Panc1 (cell line): ENCODE measurements at regions not wholly inside any gene's neighbourhood (a gene's known extent, or its start where the extent isn't known, plus 50 kb on each side); places are given as distances from the start of the nearest gene placed in this dataset.

Source experiments
- ATAC-seq: fragments of 200-7000 bp; cut with Tn5 transposase; 2 replicates; pipeline ENCODE4 v1.9.1; 2020; ENCODE audit warnings: mild to moderate bottlenecking, moderate library complexity
- BruUV-seq: library from RNA; stranded (reverse); fragments of 400-500 nt; replicated peaks from 2 replicates; lab custom pipeline; 2021; lab: Mats Ljungman, UMichigan
- CTCF ChIA-PET: fragments of 300-600 bp; sonication (Branson Sonifier 250); formaldehyde crosslinking; loops from one replicate; lab custom pipeline; 2022; ENCODE audit warnings: antibody characterized with exemption; lab: Charles Lee
- POLR2A ChIA-PET: fragments of 300-600 bp; sonication (Branson Sonifier 250); formaldehyde crosslinking; loops from one replicate; lab custom pipeline; 2022; ENCODE audit warnings: antibody characterized with exemption; lab: Charles Lee
- DNase-seq: peaks from one replicate; pipeline ENCODE4 v3.0.0-alpha.2; 2010; ENCODE audit warnings: low read depth, low spot score
- H3K27ac ChIP-seq: 2 replicates; pipeline ENCODE4 v1.5.1; 2011; ENCODE audit warnings: mild to moderate bottlenecking, low read length, inconsistent platforms
- H3K27me3 ChIP-seq: fragments of 200-500 bp; sonication (Bioruptor generic); 2 replicates; pipeline ENCODE4 v1.6.0; 2014; ENCODE audit warnings: low read length, inconsistent platforms; ENCODE audit not compliant: control insufficient read depth, insufficient read depth
- H3K36me3 ChIP-seq: fragments of 200-500 bp; sonication (Bioruptor generic); 2 replicates; pipeline ENCODE4 v1.5.1; 2014; ENCODE audit warnings: inconsistent platforms, mild to moderate bottlenecking, low read length, moderate library complexity; ENCODE audit not compliant: control insufficient read depth, insufficient read depth
- H3K4me1 ChIP-seq: 2 replicates; pipeline ENCODE4 v1.5.1; 2011; ENCODE audit warnings: inconsistent platforms, mild to moderate bottlenecking, low read length, moderate library complexity; ENCODE audit not compliant: control insufficient read depth, insufficient read depth
- H3K4me3 ChIP-seq, 2 experiments: 2 replicates each; pipeline ENCODE4 v1.5.1; 2011 to 2012; ENCODE audit warnings: low read depth in 2 of 2, low read length in 2 of 2, mild to moderate bottlenecking in 2 of 2, inconsistent platforms in 1 of 2, moderate library complexity in 1 of 2
- H3K9me3 ChIP-seq: fragments of 200-500 bp; sonication (Bioruptor generic); 2 replicates; pipeline ENCODE4 v1.5.1; 2014; ENCODE audit warnings: low read depth, mild to moderate bottlenecking, inconsistent platforms, low read length, moderate library complexity; ENCODE audit not compliant: control insufficient read depth, insufficient read depth
- CTCF ChIP-seq: fragments of 450-650 bp; IDR thresholded peaks from 2 replicates; pipeline ENCODE4 v1.5.1; 2017; ENCODE audit warnings: mild to moderate bottlenecking
- POLR2AphosphoS5 ChIP-seq: IDR thresholded peaks from 2 replicates; pipeline ENCODE4 v1.6.1; 2012; ENCODE audit warnings: mild to moderate bottlenecking, low read depth, low read length, moderate library complexity
- SIN3A ChIP-seq: IDR thresholded peaks from 2 replicates; pipeline ENCODE4 v1.6.1; 2012; ENCODE audit warnings: low read depth, mild to moderate bottlenecking, low read length, moderate library complexity, borderline replicate concordance; ENCODE audit not compliant: insufficient read depth
- TCF7L2 ChIP-seq: IDR thresholded peaks from 2 replicates; pipeline ENCODE4 v1.6.1; 2011; ENCODE audit warnings: mild to moderate bottlenecking, low read depth, low read length, inconsistent platforms
- in situ Hi-C: cut with HindIII; loops from 2 replicates; pipeline ENCODE4 v1.10.0; 2016; ENCODE audit warnings: low sequenced_read_pairs, low pct_unique_long_range_greater_than_20kb
- intact Hi-C: fragments of 100-400 bp; cut with micrococcal nuclease; formaldehyde crosslinking; loops from one replicate; pipeline ENCODE4 v1.10.0; 2022; ENCODE audit not compliant: unreplicated experiment
- TF ChIP-seq, protein P1 (sequence below), 2 experiments: IDR thresholded peaks; 2 replicates each; pipeline ENCODE4 v1.6.1; 2011 to 2012; ENCODE audit warnings: low read depth in 2 of 2, control low read depth in 1 of 2, low read length in 1 of 2, mild to moderate bottlenecking in 1 of 2, moderate library complexity in 1 of 2; ENCODE audit not compliant: insufficient read depth in 1 of 2

GRCh38 chr12:5364036-5364770, 67.7 kb upstream of the NTF3 start:
- POLR2A ChIA-PET = no interaction called here
- no peaks in the 10 kb centered on the region for H3K36me3 ChIP-seq
- no peak overlapping the region for H3K4me3 ChIP-seq
- H3K27me3 ChIP-seq = no peaks in the 10 kb centered on the region
- ATAC-seq (no peak), DNase-seq (no peak)
- H3K4me1 ChIP-seq = no peaks in the 10 kb centered on the region
- no peak overlapping the region for H3K27ac ChIP-seq
- TF ChIP-seq POLR2AphosphoS5 = no peak
- TF ChIP-seq, protein P1, sequence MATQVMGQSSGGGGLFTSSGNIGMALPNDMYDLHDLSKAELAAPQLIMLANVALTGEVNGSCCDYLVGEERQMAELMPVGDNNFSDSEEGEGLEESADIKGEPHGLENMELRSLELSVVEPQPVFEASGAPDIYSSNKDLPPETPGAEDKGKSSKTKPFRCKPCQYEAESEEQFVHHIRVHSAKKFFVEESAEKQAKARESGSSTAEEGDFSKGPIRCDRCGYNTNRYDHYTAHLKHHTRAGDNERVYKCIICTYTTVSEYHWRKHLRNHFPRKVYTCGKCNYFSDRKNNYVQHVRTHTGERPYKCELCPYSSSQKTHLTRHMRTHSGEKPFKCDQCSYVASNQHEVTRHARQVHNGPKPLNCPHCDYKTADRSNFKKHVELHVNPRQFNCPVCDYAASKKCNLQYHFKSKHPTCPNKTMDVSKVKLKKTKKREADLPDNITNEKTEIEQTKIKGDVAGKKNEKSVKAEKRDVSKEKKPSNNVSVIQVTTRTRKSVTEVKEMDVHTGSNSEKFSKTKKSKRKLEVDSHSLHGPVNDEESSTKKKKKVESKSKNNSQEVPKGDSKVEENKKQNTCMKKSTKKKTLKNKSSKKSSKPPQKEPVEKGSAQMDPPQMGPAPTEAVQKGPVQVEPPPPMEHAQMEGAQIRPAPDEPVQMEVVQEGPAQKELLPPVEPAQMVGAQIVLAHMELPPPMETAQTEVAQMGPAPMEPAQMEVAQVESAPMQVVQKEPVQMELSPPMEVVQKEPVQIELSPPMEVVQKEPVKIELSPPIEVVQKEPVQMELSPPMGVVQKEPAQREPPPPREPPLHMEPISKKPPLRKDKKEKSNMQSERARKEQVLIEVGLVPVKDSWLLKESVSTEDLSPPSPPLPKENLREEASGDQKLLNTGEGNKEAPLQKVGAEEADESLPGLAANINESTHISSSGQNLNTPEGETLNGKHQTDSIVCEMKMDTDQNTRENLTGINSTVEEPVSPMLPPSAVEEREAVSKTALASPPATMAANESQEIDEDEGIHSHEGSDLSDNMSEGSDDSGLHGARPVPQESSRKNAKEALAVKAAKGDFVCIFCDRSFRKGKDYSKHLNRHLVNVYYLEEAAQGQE (IDR thresholded peaks at IDR 0.05; ENCODE audit: insufficient read depth in 1 of 2, low read depth in 2 of 2, low read length in 1 of 2) = no peak
- H3K9me3 ChIP-seq = no peaks in the 10 kb centered on the region
- intact Hi-C loops (no loop called here), in situ Hi-C loops (no loop called here)
- CTCF ChIA-PET = no interaction called here
- no TSS peak for BruUV-seq

DNA sequence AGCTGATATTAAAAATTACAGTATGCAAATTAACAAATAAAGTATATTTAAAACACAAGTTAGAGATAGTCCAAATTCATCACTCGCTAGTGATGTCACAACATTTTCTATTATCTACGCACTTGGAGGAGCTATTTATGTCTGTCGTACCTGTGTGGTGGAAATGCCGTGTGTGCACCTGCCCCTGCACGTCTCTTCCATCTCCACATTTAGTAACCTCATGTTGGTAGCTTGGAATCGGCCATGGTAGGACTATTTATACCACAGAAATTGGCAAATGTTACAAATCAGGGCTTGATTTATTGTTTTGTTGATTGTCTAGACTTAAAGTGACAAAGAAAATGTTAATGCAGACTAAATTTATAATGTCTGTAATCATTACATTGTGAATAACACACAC, 62.6 kb upstream of the NTF3 start:
- DNase-seq (no peak), ATAC-seq (no peak)
- no peaks in the 10 kb centered on the region for H3K36me3 ChIP-seq
- intact Hi-C loops (no loop called here), in situ Hi-C loops (no loop called here)
- no peaks in the 10 kb centered on the region for H3K9me3 ChIP-seq
- ChIA-PET CTCF (no interaction called here), POLR2A (no interaction called here)
- no peaks in the 10 kb centered on the region for H3K4me1 ChIP-seq
- no peaks in the 10 kb centered on the region for H3K27me3 ChIP-seq
- no peak overlapping the region for H3K27ac ChIP-seq
- no peak overlapping the region for H3K4me3 ChIP-seq
- no TSS peak for BruUV-seq
- TF ChIP-seq SIN3A (no peak), POLR2AphosphoS5 (no peak), TCF7L2 (no peak), CTCF (no peak)
- TF ChIP-seq, protein P1 (IDR thresholded peaks at IDR 0.05; ENCODE audit: insufficient read depth in 1 of 2, low read depth in 2 of 2, low read length in 1 of 2) = no peak
